Right lobe of liver (tissue), 4 donors: ENCODE measurements at regions not wholly inside any gene's neighbourhood (a gene's known extent, or its start where the extent isn't known, plus 50 kb on each side); places are given as distances from the start of the nearest gene placed in this dataset.

Experiments used
- CTCF ChIP-seq, 4 donors: fragments of 200-600 bp in 3 of 4; fragments of 450-650 bp in 1 of 4; IDR thresholded peaks; one replicate each; pipeline versions ENCODE4 v1.5.1 to v1.8.0; 2016 to 2022; ENCODE audit warnings: antibody characterized with exemption in 4 of 4, mild to moderate bottlenecking in 2 of 4
- POLR2A ChIP-seq: fragments of 450-650 bp; IDR thresholded peaks from one replicate; pipeline ENCODE4 v1.6.1; 2017; ENCODE audit warnings: antibody characterized with exemption, mild to moderate bottlenecking
- donor health status: DM: no; HTN: no; CAD: no.
- donor health status: DM: no; HTN: no; CAD: no.
- donor health status: DM: no; HTN: yes; CAD: no.

GRCh38 chr10:121240556-121240955 is 357.7 kb downstream of the FGFR2 start:
- TF ChIP-seq CTCF (IDR thresholded peaks at IDR 0.05) (no peak), POLR2A (no peak)
